GM19463 (cell line): ENCODE measurements at regions not wholly inside any gene's neighbourhood (a gene's known extent, or its start where the extent isn't known, plus 50 kb on each side); places are given as distances from the start of the nearest gene placed in this dataset.

Experiments
- ATAC-seq: cut with Tn5 transposase; IDR thresholded peaks from one replicate; pipeline ENCODE4 v1.9.1; 2021; ENCODE audit warnings: mild to moderate bottlenecking, moderate library complexity; ENCODE audit not compliant: unreplicated experiment

DNA sequence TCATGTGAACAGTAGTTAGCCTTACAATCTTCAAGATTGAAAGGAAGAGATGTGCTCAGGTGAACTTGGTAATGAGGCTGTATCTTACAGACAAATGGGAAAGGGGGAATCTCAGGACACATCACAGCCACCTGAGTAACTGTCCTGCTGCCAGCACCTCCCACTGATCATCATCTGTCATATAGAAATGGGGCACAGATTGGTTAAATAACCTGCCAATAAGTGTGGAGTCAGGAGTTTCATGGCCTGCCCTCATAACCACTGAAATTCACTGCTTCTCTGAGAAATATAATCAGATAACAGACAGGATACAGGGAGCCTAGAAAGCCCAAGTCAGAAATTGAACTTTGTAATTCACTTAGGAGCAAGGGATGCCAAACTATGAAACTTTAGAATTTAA is 64.9 kb upstream of the TAS2R16 start:
- ATAC-seq = no peak

GRCh38 chr7:123057911-123058310 is 62.4 kb upstream of the TAS2R16 start:
- no peak for ATAC-seq

- peak; percentile 49 for ATAC-seq
Measured at GRCh38 chr7:123054357-123055133, 59.0 kb upstream of the TAS2R16 start.

GRCh38 chr7:123051916-123052315 is 56.4 kb upstream of the TAS2R16 start:
- ATAC-seq = no peak

GRCh38 chr7:123047955-123048354 is 52.5 kb upstream of the TAS2R16 start:
- ATAC-seq = no peak
